HG02588 (cell line): ENCODE measurements at regions not wholly inside any gene's neighbourhood (a gene's known extent, or its start where the extent isn't known, plus 50 kb on each side); places are given as distances from the start of the nearest gene placed in this dataset.
A peak's percentile ranks its signal among the peaks of the same experiment; 100 is the strongest.
"Not testable (repeated sequence)": the region's sequence is repeated elsewhere in the genome, so short reads cannot be mapped to it uniquely, and the experiment has no call there.

Experiments used
- ATAC-seq: cut with Tn5 transposase; IDR thresholded peaks from one replicate; pipeline ENCODE4 v1.9.1; 2021; ENCODE audit warnings: mild to moderate bottlenecking, moderate library complexity; ENCODE audit not compliant: unreplicated experiment

DNA sequence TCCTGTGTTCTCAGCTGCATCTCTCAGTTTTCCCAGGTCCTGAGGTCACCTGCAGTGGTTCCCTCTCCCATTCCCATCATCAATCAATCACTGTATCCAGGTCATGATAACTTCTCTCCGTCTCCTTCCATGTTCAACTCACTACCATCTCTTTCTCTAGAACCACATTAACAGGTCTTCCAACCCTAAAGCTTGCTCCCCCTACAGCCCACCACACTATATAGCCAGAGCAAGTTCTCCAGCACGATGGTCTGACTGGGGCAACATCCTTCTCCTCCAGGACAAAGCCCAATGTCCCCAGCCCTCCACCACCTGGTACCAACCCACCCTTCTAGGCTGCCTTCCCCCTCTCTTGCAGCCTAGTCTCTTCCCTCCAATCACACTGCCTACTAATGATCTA lies 241.6 kb downstream of the CDK5RAP2 start:
- ATAC-seq, result no peak

- ATAC-seq, result no peak
These were observed 242.8 kb downstream of the CDK5RAP2 start for GRCh38 chr9:120337131-120337530.

DNA sequence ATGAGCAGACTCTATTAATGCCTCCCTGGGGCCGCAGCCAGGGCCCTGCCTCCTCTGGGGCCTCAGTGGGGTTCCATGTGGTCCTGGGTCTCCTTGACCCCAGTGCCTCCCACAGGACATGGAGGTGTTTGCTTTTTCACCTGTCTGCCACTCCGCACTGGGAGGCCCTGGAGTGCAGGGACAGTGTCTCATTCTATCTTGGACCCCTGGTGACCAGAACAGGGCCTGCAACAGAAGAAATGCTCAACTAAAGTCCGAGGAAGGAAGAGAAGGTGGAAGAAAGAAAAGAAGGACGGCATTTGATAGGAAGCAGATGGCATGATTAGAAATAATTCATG lies 243.2 kb downstream of the CDK5RAP2 start:
- ATAC-seq, result no peak

GRCh38 chr9:120336021-120336752 lies 243.8 kb downstream of the CDK5RAP2 start:
- no peak for ATAC-seq

GRCh38 chr9:120331913-120332312 lies 248.1 kb downstream of the CDK5RAP2 start:
- ATAC-seq, result no peak

GRCh38 chr9:120330031-120330430 lies 249.9 kb downstream of the CDK5RAP2 start:
- no peak for ATAC-seq

DNA sequence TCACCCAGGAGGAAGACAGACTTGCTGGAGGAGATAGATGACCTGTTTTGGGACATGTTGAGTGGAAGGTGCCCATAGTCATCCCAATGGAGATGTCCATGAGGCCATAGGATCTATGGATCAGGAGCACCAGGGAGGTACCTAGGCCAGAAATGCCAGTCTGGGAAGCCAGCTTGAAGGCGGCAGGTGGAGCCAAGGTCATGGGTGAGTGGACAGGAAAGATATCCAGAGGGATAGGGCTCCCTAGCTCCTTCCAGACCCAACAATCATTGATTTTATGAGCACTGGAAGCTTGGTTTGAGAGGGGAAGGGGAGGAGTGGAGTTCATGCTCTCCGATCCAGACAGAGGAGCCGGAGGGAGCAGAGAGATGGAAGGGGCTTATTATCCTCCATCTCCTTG lies 252.6 kb downstream of the CDK5RAP2 start:
- no peak for ATAC-seq

DNA sequence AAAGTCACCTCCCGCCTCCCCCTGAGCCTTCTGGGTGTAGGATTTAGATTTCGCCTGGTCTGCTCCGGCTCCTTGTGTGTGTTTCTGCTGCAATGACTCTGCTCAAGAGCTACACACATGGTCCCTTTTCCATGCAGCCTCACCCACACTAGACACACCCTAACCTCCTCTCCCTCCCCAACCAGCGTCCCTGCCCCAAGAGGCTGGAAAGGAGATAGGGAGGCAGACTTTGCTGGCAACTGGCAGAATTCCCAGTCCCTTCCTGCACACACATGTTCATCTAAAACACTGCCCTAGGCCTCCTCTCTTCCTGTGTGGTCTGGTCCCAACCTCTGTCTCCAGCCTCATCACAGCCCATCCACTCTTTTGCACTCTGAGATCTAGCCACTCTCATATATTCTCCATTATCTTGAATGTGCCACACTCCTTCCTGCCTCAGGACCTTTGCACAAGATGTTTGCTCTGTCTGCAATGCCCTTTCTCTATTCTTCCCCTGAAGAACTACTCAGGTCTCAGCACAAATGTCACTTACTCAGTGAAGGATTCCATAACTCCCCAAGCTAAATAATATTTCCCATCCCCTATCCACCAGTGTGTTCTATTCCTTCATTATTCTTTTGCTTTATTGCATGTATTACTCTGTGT lies 253.8 kb downstream of the CDK5RAP2 start:
- no peak for ATAC-seq

GRCh38 chr9:120324996-120325642 lies 254.8 kb downstream of the CDK5RAP2 start:
- peak; percentile 59 for ATAC-seq

DNA sequence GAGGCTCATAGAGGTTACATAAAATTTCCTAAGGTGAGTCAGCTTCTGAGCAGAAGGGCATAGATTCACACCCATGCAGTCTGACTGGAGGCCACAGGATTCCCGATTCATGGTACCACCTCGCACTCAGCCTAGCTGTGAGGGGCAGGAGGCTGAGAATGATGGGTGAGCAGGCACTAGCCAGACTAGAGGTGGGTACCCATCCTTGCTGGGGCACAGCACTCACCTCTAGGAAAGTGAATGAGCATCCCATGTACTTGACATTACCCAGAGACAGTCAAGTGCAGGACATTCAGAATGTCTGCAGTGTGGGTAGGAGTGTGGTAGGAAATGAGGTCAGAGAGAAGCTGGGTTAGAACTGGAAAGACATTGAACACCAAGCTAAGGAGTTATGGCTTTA lies 255.5 kb downstream of the CDK5RAP2 start:
- no peak for ATAC-seq

- no peak for ATAC-seq
These were observed 256.8 kb downstream of the CDK5RAP2 start for GRCh38 chr9:120323125-120323524.

DNA sequence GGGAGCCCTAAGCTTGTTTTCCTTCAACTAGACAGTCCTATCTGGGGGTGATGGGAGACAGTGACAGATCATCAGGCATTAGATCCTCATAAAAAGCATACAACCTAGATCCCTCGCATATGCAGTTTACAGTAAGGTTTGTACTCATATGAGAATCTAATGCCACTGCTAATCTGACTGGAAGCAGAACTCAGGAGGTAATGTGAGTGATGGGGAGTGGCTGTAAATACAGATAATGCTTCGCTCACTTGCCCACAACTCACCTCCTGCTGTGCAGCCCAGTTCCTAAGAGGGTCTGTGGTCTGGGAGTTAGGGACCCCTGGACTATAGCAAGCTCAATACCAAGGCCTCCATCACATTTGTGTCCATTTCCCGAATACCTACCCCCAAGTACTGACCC lies 260.5 kb downstream of the CDK5RAP2 start:
- no peak for ATAC-seq

GRCh38 chr9:120315154-120315553 lies 264.8 kb downstream of the CDK5RAP2 start:
- ATAC-seq, result no peak

DNA sequence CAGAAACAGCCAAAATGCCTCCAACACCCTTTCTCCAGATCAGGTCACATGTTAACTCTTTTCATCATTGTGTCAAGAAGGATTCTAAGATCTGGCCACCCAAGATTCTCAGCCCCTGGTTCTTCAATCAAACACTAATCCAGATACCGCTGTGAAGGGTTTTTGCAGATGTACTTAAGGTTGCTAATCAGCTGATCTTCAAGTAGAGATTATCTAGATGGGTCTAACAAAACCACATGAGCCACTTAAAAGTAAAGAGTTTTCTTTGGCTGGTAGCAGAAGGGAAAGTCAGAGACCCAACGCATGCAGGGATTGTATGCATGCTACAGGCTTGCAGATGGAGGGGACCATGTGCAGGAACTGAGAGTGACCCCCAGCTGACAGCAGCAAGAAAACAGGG lies 267.9 kb downstream of the CDK5RAP2 start:
- no peak for ATAC-seq

- no peak for ATAC-seq
These were observed 269.9 kb downstream of the CDK5RAP2 start for GRCh38 chr9:120310035-120310434.

DNA sequence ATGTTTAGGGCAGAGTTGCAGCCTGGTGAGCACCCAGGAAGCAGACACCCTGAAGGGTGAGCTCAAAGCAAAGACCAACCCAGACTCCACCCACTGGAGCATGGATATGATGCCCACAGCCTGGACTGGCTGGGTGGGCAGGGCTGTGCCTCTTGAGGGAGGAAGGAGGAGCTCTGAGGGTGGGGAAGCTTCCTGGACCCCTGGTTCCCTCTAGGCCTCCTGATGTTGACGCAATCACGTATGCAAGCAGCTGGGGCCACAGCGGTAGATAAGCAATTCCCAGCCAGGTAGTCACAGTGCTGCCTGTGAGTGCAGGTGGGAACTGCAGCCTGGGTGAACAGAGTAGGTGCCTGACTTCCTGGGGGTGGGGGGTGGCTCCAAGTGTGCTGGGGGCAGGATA lies 271.5 kb downstream of the CDK5RAP2 start:
- ATAC-seq, result no peak

DNA sequence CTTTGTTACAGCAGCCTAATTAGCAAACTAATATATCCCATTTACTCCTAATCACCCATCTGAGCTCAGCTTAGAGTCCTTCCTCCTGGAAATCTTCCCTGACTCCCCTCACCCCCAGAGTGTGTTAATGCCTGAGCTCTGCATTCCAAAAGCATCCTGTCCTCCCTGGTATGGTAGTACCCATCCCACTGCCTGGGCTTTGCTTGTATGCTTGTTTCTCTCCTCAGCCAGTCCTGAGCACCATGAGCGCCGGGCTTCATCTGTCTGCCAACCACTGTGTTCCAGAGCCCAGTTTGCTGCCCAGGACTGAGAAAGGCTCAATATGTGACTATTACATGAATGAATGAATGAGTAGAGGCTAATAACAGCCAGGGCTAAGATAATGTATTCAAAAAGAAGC lies 272.4 kb downstream of the CDK5RAP2 start:
- ATAC-seq, result no peak

- no peak for ATAC-seq
These were observed 273.4 kb downstream of the CDK5RAP2 start for GRCh38 chr9:120306561-120306960.

DNA sequence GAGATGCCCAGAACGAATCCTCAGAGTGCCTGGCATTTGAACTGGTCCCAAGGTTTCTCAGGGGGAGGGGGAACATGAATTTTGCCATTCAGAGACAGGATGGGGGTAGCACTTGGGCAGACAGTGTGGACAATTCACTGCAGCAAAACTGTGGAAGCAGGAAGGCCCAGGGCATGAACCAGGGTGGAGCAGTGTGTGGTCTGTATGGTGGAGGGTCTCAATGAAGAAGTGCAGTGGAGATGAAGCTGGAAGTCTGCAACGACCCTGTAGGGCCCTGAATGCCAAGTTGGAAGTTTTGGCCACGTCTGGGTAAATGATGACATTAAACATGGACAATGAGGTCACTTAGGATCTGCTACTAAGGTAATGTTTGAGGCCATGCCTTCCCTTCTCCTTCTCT lies 273.9 kb downstream of the CDK5RAP2 start:
- ATAC-seq, result no peak

GRCh38 chr9:120304896-120305295 lies 275.1 kb downstream of the CDK5RAP2 start:
- not testable (repeated sequence) for ATAC-seq

- no peak for ATAC-seq
These were observed 276.4 kb downstream of the CDK5RAP2 start for GRCh38 chr9:120303519-120303918.

DNA sequence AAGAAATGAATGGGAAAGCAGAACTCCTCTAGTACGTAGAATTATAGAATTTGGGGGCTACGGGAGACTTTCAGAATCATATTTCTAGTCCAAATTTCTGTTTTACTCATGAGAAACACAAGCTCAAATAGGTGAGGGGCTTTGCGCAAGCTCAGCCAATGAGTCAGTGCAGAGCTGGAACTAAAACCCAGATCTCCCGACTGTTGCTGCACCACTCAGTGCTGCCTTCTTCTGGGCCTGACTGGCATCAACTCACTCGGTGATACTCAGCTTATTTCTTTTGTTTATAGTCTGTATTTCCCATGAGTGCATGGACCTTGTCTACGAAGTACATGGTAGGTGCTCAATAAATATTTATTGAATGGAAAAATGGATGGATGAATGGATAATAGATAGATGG lies 280.2 kb downstream of the CDK5RAP2 start:
- no peak for ATAC-seq
